ENCODE measurements at regions not wholly inside any gene's neighbourhood (a gene's known extent, or its start where the extent isn't known, plus 50 kb on each side); places are given as distances from the start of the nearest gene placed in this dataset.
A peak's percentile ranks its signal among the peaks of the same experiment; 100 is the strongest.
"Not testable (repeated sequence)": the region's sequence is repeated elsewhere in the genome, so short reads cannot be mapped to it uniquely, and the experiment has no call there.

- DNase-seq (ENCODE audit: low read depth), result no peak
- H3K4me3 ChIP-seq (ENCODE audit: low read depth, low read length), result no peak overlapping the region
- TF ChIP-seq CTCF (IDR thresholded peaks at IDR 0.05; ENCODE audit: insufficient read depth, low read depth, low read length), result no peak
Observed at GRCh38 chr9:74064702-74065101, 432.4 kb upstream of the RORB start.

- no peak for TF ChIP-seq CTCF (IDR thresholded peaks at IDR 0.05; ENCODE audit: insufficient read depth, low read depth, low read length)
- H3K4me3 ChIP-seq (ENCODE audit: low read depth, low read length), result no peak overlapping the region
Observed at GRCh38 chr9:74066128-74066527, 431.0 kb upstream of the RORB start.

GRCh38 chr9:74066605-74067004, 430.5 kb upstream of the RORB start:
- no peak for TF ChIP-seq CTCF (IDR thresholded peaks at IDR 0.05; ENCODE audit: insufficient read depth, low read depth, low read length)
- DNase-seq (ENCODE audit: low read depth), result no peak
- no peak overlapping the region for H3K4me3 ChIP-seq (ENCODE audit: low read depth, low read length)

More at GRCh38 chr9:74066128-74066527, 431.0 kb upstream of the RORB start:
- DNase-seq (ENCODE audit: low read depth), result no peak

- no peak overlapping the region for H3K4me3 ChIP-seq (ENCODE audit: low read depth, low read length)
- no peak for TF ChIP-seq CTCF (IDR thresholded peaks at IDR 0.05; ENCODE audit: insufficient read depth, low read depth, low read length)
- DNase-seq (ENCODE audit: low read depth), result no peak
Observed at GRCh38 chr9:74071502-74071901, 425.6 kb upstream of the RORB start.

GRCh38 chr9:74073897-74074296, 423.2 kb upstream of the RORB start:
- no peak overlapping the region for H3K4me3 ChIP-seq (ENCODE audit: low read depth, low read length)
- no peak for TF ChIP-seq CTCF (IDR thresholded peaks at IDR 0.05; ENCODE audit: insufficient read depth, low read depth, low read length)
- no peak for DNase-seq (ENCODE audit: low read depth)

GRCh38 chr9:74078647-74079046, 418.5 kb upstream of the RORB start:
- DNase-seq (ENCODE audit: low read depth), result peak; percentile 48
- no peak for TF ChIP-seq CTCF (IDR thresholded peaks at IDR 0.05; ENCODE audit: insufficient read depth, low read depth, low read length)
- no peak overlapping the region for H3K4me3 ChIP-seq (ENCODE audit: low read depth, low read length)

GRCh38 chr9:74080652-74081051, 416.5 kb upstream of the RORB start:
- DNase-seq (ENCODE audit: low read depth); H3K4me3 ChIP-seq (ENCODE audit: low read depth, low read length): not testable (repeated sequence)

All from fibroblast of villous mesenchyme (primary cell).